T-cell (primary cell): ENCODE measurements at regions not wholly inside any gene's neighbourhood (a gene's known extent, or its start where the extent isn't known, plus 50 kb on each side); places are given as distances from the start of the nearest gene placed in this dataset.

ENCODE experiments used
- ATAC-seq, 4 experiments: fragments of 200-7000 bp in 3 of 4; fragments of 150-1000 bp in 1 of 4; cut with Tn5 transposase; replicated peaks in 1 of 4; 1 replicate in 3 of 4; 2 replicates in 1 of 4; pipeline ENCODE4 v1.10.0; 2021; ENCODE audit warnings: moderate library complexity in 3 of 4, mild to moderate bottlenecking in 2 of 4, moderate number of reproducible peaks in 1 of 4
- CTCF ChIA-PET, 2 donors: fragments of 300-600 bp; sonication (Branson Sonifier 250); formaldehyde crosslinking; loops; one replicate each; lab custom pipeline; 2022; ENCODE audit warnings: antibody characterized with exemption in 2 of 2; lab: Charles Lee
- POLR2A ChIA-PET, 2 donors: fragments of 300-600 bp; sonication (Branson Sonifier 250); formaldehyde crosslinking; loops; one replicate each; lab custom pipeline; 2022; ENCODE audit warnings: antibody characterized with exemption in 2 of 2; lab: Charles Lee
- DNase-seq, 35 experiments: peaks; one replicate each; pipeline versions ENCODE4 v3.0.0 to v3.0.0-alpha.2; 2013 to 2023
- H3K27ac ChIP-seq: one replicate; pipeline ENCODE4 v1.5.1; 2013; ENCODE audit warnings: low read length
- H3K27me3 ChIP-seq, 2 experiments: replicated peaks in 1 of 2; 1 replicate in 1 of 2; 2 replicates in 1 of 2; pipeline versions ENCODE4 v1.6.1 to v1.7.0; 2013; ENCODE audit warnings: low read length in 1 of 2, mixed read lengths in 1 of 2; ENCODE audit not compliant: control insufficient read depth in 2 of 2, insufficient read depth in 2 of 2; ENCODE audit errors: extremely low read depth in 1 of 2
- H3K36me3 ChIP-seq, 2 donors: 1 replicate in 1 of 2; 2 replicates in 1 of 2; pipeline versions ENCODE4 v1.6.1 to v1.7.0; 2013; ENCODE audit warnings: low read length in 1 of 2; ENCODE audit not compliant: control insufficient read depth in 2 of 2, insufficient read depth in 1 of 2; ENCODE audit errors: extremely low read depth in 1 of 2
- H3K4me1 ChIP-seq, 2 experiments: 1 replicate in 1 of 2; 2 replicates in 1 of 2; pipeline versions ENCODE4 v1.6.1 to v1.7.0; 2013; ENCODE audit warnings: low read length in 2 of 2, mixed read lengths in 1 of 2; ENCODE audit not compliant: insufficient read depth in 2 of 2, control insufficient read depth in 1 of 2; ENCODE audit errors: extremely low read depth in 1 of 2
- H3K4me3 ChIP-seq, 2 donors: 1 replicate in 1 of 2; 2 replicates in 1 of 2; pipeline versions ENCODE4 v1.5.1 to v1.7.0; 2013; ENCODE audit warnings: mild to moderate bottlenecking in 2 of 2, low read length in 1 of 2, moderate library complexity in 1 of 2; ENCODE audit not compliant: control insufficient read depth in 1 of 2; ENCODE audit errors: extremely low read depth in 1 of 2
- H3K9me3 ChIP-seq: 2 replicates; pipeline ENCODE4 v1.7.0; 2013
- H3K27ac Mint-ChIP-seq, 2 donors: one replicate each; pipeline ENCODE4 v1.8.0; 2020 to 2021; ENCODE audit warnings: mild to moderate bottlenecking in 2 of 2, mixed read lengths in 2 of 2
- H3K27me3 Mint-ChIP-seq, 2 donors: one replicate each; pipeline ENCODE4 v1.8.0; 2021 to 2022; ENCODE audit warnings: mixed read lengths in 2 of 2
- H3K36me3 Mint-ChIP-seq: one replicate; pipeline ENCODE4 v1.8.0; 2021; ENCODE audit warnings: mixed read lengths
- H3K4me1 Mint-ChIP-seq, 3 donors: one replicate each; pipeline ENCODE4 v1.8.0; 2020 to 2022; ENCODE audit warnings: mixed read lengths in 3 of 3, mild to moderate bottlenecking in 1 of 3
- H3K4me3 Mint-ChIP-seq, 3 donors: one replicate each; pipeline ENCODE4 v1.8.0; 2020 to 2022; ENCODE audit warnings: mild to moderate bottlenecking in 3 of 3, mixed read lengths in 3 of 3, moderate library complexity in 3 of 3
- H3K9me3 Mint-ChIP-seq, 3 donors: one replicate each; pipeline ENCODE4 v1.8.0; 2020 to 2022; ENCODE audit warnings: mixed read lengths in 3 of 3
- WGBS: methylation state at CpG from one replicate; pipeline ENCODE4 v1.1.5; 2013; ENCODE audit warnings: missing lambda C conversion rate; ENCODE audit not compliant: insufficient coverage; 5-methylcytosine and 5-hydroxymethylcytosine counted together

GRCh38 chr10:131516285-131516684 lies 204.8 kb upstream of the TCERG1L start:
- Mint-ChIP-seq H3K36me3 (no peaks in the 10 kb centered on the region), H3K4me1 (no peaks in the 10 kb centered on the region), H3K27me3 (peaks cover 0 to 1% of the 10 kb centered on the region in 2 donors), H3K27ac (no peak overlapping the region), H3K4me3 (no peak overlapping the region), H3K9me3 (no peaks in the 10 kb centered on the region)
- POLR2A ChIA-PET, result no interaction called here
- no peak overlapping the region for H3K4me3 ChIP-seq
- H3K27ac ChIP-seq, result no peak overlapping the region
- no peaks in the 10 kb centered on the region for H3K9me3 ChIP-seq
- no peaks in the 10 kb centered on the region for H3K4me1 ChIP-seq
- CTCF ChIA-PET, result no interaction called here
- ATAC-seq, result no peak
- no peak for DNase-seq
- peaks cover 0 to 9% of the 10 kb centered on the region in 2 experiments for H3K27me3 ChIP-seq
- H3K36me3 ChIP-seq, result no peaks in the 10 kb centered on the region
- WGBS, result 80% methylated on average over 12 of the region's 12 CpGs

GRCh38 chr10:131517781-131518180 lies 206.3 kb upstream of the TCERG1L start:
- Histone ChIP-seq H3K36me3 (no peaks in the 10 kb centered on the region), H3K9me3 (no peaks in the 10 kb centered on the region), H3K4me1 (no peaks in the 10 kb centered on the region), H3K27me3 (peaks cover 0 to 6% of the 10 kb centered on the region in 2 experiments), H3K27ac (no peak overlapping the region), H3K4me3 (no peak overlapping the region)
- H3K27me3 Mint-ChIP-seq, result peaks cover 0 to 1% of the 10 kb centered on the region in 2 donors
- no peak overlapping the region for H3K4me3 Mint-ChIP-seq
- ChIA-PET CTCF (no interaction called here), POLR2A (no interaction called here)
- no peak for ATAC-seq
- no peaks in the 10 kb centered on the region for H3K9me3 Mint-ChIP-seq
- H3K4me1 Mint-ChIP-seq, result no peaks in the 10 kb centered on the region
- H3K27ac Mint-ChIP-seq, result no peak overlapping the region
- 89% methylated on average over 12 of the region's 17 CpGs for WGBS
- no peaks in the 10 kb centered on the region for H3K36me3 Mint-ChIP-seq
- no peak for DNase-seq

GRCh38 chr10:131519723-131520605 lies 208.4 kb upstream of the TCERG1L start:
- Histone ChIP-seq H3K9me3 (no peaks in the 10 kb centered on the region), H3K27me3 (peaks cover 0 to 2% of the 10 kb centered on the region in 2 experiments), H3K4me1 (no peaks in the 10 kb centered on the region), H3K36me3 (no peaks in the 10 kb centered on the region), H3K4me3 (no peak overlapping the region), H3K27ac (no peak overlapping the region)
- WGBS, result 80% methylated on average over 39 of the region's 43 CpGs
- DNase-seq, result no peak
- ATAC-seq, result no peak
- POLR2A ChIA-PET, result no interaction called here
- Mint-ChIP-seq H3K4me3 (no peak overlapping the region), H3K4me1 (no peaks in the 10 kb centered on the region), H3K27me3 (no peaks in the 10 kb centered on the region), H3K36me3 (no peaks in the 10 kb centered on the region), H3K27ac (no peak overlapping the region), H3K9me3 (peaks cover 0 to 7% (median 0%) of the 10 kb centered on the region in 3 donors)
- CTCF ChIA-PET, result no interaction called here

GRCh38 chr10:131531265-131532190 lies 220.0 kb upstream of the TCERG1L start:
- Mint-ChIP-seq H3K27ac (no peak overlapping the region), H3K4me1 (no peaks in the 10 kb centered on the region), H3K36me3 (no peaks in the 10 kb centered on the region), H3K27me3 (peaks cover 0 to 3% of the 10 kb centered on the region in 2 donors), H3K4me3 (no peak overlapping the region), H3K9me3 (peaks cover 0 to 4% (median 0%) of the 10 kb centered on the region in 3 donors)
- Histone ChIP-seq H3K27ac (no peak overlapping the region), H3K9me3 (no peaks in the 10 kb centered on the region), H3K4me3 (no peak overlapping the region), H3K36me3 (no peaks in the 10 kb centered on the region), H3K4me1 (no peaks in the 10 kb centered on the region), H3K27me3 (peaks cover 0 to 8% of the 10 kb centered on the region in 2 experiments)
- DNase-seq (no peak), ATAC-seq (no peak)
- ChIA-PET CTCF (no interaction called here), POLR2A (no interaction called here)
- WGBS, result 71% methylated on average over 14 of the region's 25 CpGs

GRCh38 chr10:131532291-131532690 lies 220.8 kb upstream of the TCERG1L start:
- no peak for DNase-seq
- no peak overlapping the region for H3K27ac Mint-ChIP-seq
- H3K36me3 ChIP-seq, result no peaks in the 10 kb centered on the region
- peaks cover 0 to 8% of the 10 kb centered on the region in 2 experiments for H3K27me3 ChIP-seq
- no peak overlapping the region for H3K4me3 Mint-ChIP-seq
- peaks cover 2 to 3% of the 10 kb centered on the region in 2 donors for H3K27me3 Mint-ChIP-seq
- H3K4me1 ChIP-seq, result no peaks in the 10 kb centered on the region
- 80% methylated on average over 11 of the region's 13 CpGs for WGBS
- no peaks in the 10 kb centered on the region for H3K9me3 ChIP-seq
- no peak for ATAC-seq
- ChIA-PET POLR2A (no interaction called here), CTCF (no interaction called here)
- no peak overlapping the region for H3K27ac ChIP-seq
- no peaks in the 10 kb centered on the region for H3K4me1 Mint-ChIP-seq
- no peaks in the 10 kb centered on the region for H3K36me3 Mint-ChIP-seq
- H3K4me3 ChIP-seq, result no peak overlapping the region
- peaks cover 0 to 4% (median 0%) of the 10 kb centered on the region in 3 donors for H3K9me3 Mint-ChIP-seq

- WGBS, result 87% methylated on average over 19 of the region's 24 CpGs
Measured at GRCh38 chr10:131532745-131533341, 221.3 kb upstream of the TCERG1L start.

More at GRCh38 chr10:131532745-131533341, 221.3 kb upstream of the TCERG1L start:
- ChIA-PET POLR2A (no interaction called here), CTCF (no interaction called here)
- no peak for DNase-seq
- Mint-ChIP-seq H3K4me1 (no peaks in the 10 kb centered on the region), H3K27ac (no peak overlapping the region), H3K36me3 (no peaks in the 10 kb centered on the region), H3K9me3 (peaks cover 0 to 4% (median 0%) of the 10 kb centered on the region in 3 donors), H3K4me3 (no peak overlapping the region), H3K27me3 (peaks cover 3 to 4% of the 10 kb centered on the region in 2 donors)
- Histone ChIP-seq H3K4me3 (no peak overlapping the region), H3K27me3 (peaks cover 0 to 8% of the 10 kb centered on the region in 2 experiments), H3K36me3 (no peaks in the 10 kb centered on the region), H3K27ac (no peak overlapping the region), H3K4me1 (no peaks in the 10 kb centered on the region), H3K9me3 (no peaks in the 10 kb centered on the region)
- ATAC-seq, result no peak
